GM21381 (cell line): ENCODE measurements at regions not wholly inside any gene's neighbourhood (a gene's known extent, or its start where the extent isn't known, plus 50 kb on each side); places are given as distances from the start of the nearest gene placed in this dataset.
"Not testable (repeated sequence)": the region's sequence is repeated elsewhere in the genome, so short reads cannot be mapped to it uniquely, and the experiment has no call there.

Experiments
- ATAC-seq: cut with Tn5 transposase; IDR thresholded peaks from one replicate; pipeline ENCODE4 v1.9.1; 2021; ENCODE audit warnings: mild to moderate bottlenecking, moderate library complexity; ENCODE audit not compliant: unreplicated experiment

GRCh38 chr1:94769551-94769950, 50.6 kb upstream of the SLC44A3 start:
- no peak for ATAC-seq

- no peak for ATAC-seq
Observed at GRCh38 chr1:94768036-94768435, 52.1 kb upstream of the SLC44A3 start.

GRCh38 chr1:94765958-94766357, 54.2 kb upstream of the SLC44A3 start:
- ATAC-seq: no peak

- ATAC-seq: no peak
Observed at GRCh38 chr1:94759188-94759587, 61.0 kb upstream of the SLC44A3 start.

GRCh38 chr1:94757931-94758330, 62.2 kb upstream of the SLC44A3 start:
- no peak for ATAC-seq

- ATAC-seq: no peak
Observed at GRCh38 chr1:94755675-94756074, 64.5 kb upstream of the SLC44A3 start.

GRCh38 chr1:94755016-94755415, 65.1 kb upstream of the SLC44A3 start:
- ATAC-seq: not testable (repeated sequence)

GRCh38 chr1:94754570-94754969, 65.6 kb upstream of the SLC44A3 start:
- no peak for ATAC-seq

GRCh38 chr1:94754095-94754494, 66.1 kb upstream of the SLC44A3 start:
- ATAC-seq: no peak

GRCh38 chr1:94753171-94753972, 66.8 kb upstream of the SLC44A3 start:
- no peak for ATAC-seq

GRCh38 chr1:94751483-94751882, 68.7 kb upstream of the SLC44A3 start:
- not testable (repeated sequence) for ATAC-seq

- ATAC-seq: no peak
Observed at GRCh38 chr1:94746635-94747525, 73.3 kb upstream of the SLC44A3 start.

- ATAC-seq: no peak
Observed at GRCh38 chr1:94745742-94746141, 74.4 kb upstream of the SLC44A3 start.

GRCh38 chr1:94743862-94744261, 76.3 kb upstream of the SLC44A3 start:
- ATAC-seq: no peak

GRCh38 chr1:94741996-94742395, 78.2 kb upstream of the SLC44A3 start:
- no peak for ATAC-seq

GRCh38 chr1:94741510-94741909, 78.6 kb upstream of the SLC44A3 start:
- ATAC-seq: no peak

- ATAC-seq: no peak
Observed at GRCh38 chr1:94739521-94740061, 80.6 kb upstream of the SLC44A3 start.

GRCh38 chr1:94738371-94738770, 81.8 kb upstream of the SLC44A3 start:
- no peak for ATAC-seq

GRCh38 chr1:94737124-94737998, 82.8 kb upstream of the SLC44A3 start:
- ATAC-seq: no peak

GRCh38 chr1:94736549-94736948, 83.6 kb upstream of the SLC44A3 start:
- ATAC-seq: no peak

GRCh38 chr1:94736073-94736472, 84.1 kb upstream of the SLC44A3 start:
- no peak for ATAC-seq
